ENCODE measurements at regions not wholly inside any gene's neighbourhood (a gene's known extent, or its start where the extent isn't known, plus 50 kb on each side); places are given as distances from the start of the nearest gene placed in this dataset.

GRCh38 chr20:20970841-20971240, 135.3 kb downstream of the LINC00237 start:
- Mint-ChIP-seq H3K27me3 (peaks cover 3% of the 10 kb centered on the region), H3K36me3 (no peaks in the 10 kb centered on the region), H3K9me3 (no peaks in the 10 kb centered on the region), H3K4me1 (no peaks in the 10 kb centered on the region), H3K4me3 (no peak overlapping the region), H3K27ac (no peak overlapping the region)
- no peak for DNase-seq
- CTCF ChIA-PET: interaction anchor here (0.7 kb wide), 1 partner anchor 71 kb away, joined by 3 read pairs; no protein-coding TSS in a partner anchor

- DNase-seq: no peak
- Mint-ChIP-seq H3K27me3 (peaks cover 3% of the 10 kb centered on the region), H3K4me1 (no peaks in the 10 kb centered on the region), H3K36me3 (no peaks in the 10 kb centered on the region), H3K27ac (no peak overlapping the region), H3K9me3 (no peaks in the 10 kb centered on the region), H3K4me3 (no peak overlapping the region)
- CTCF ChIA-PET: no interaction called here
Measured at GRCh38 chr20:20969701-20970280, 136.4 kb downstream of the LINC00237 start.

- no peak overlapping the region for H3K27ac Mint-ChIP-seq
- no peak for DNase-seq
- CTCF ChIA-PET: no interaction called here
- peaks cover 6% of the 10 kb centered on the region for H3K27me3 Mint-ChIP-seq
- H3K4me1 Mint-ChIP-seq: no peaks in the 10 kb centered on the region
- no peak overlapping the region for H3K4me3 Mint-ChIP-seq
- H3K36me3 Mint-ChIP-seq: no peaks in the 10 kb centered on the region
- no peaks in the 10 kb centered on the region for H3K9me3 Mint-ChIP-seq
Measured at GRCh38 chr20:20967564-20968184, 138.5 kb downstream of the LINC00237 start.

- no peak for DNase-seq
- CTCF ChIA-PET: interaction anchor here (1.1 kb wide), 1 partner anchor 81 kb away, joined by 3 read pairs; no protein-coding TSS in a partner anchor
- no peaks in the 10 kb centered on the region for H3K4me1 Mint-ChIP-seq
Measured at GRCh38 chr20:20966171-20966570, 140.0 kb downstream of the LINC00237 start.

GRCh38 chr20:20959031-20959755, 147.0 kb downstream of the LINC00237 start:
- no peak for DNase-seq
- Mint-ChIP-seq H3K36me3 (no peaks in the 10 kb centered on the region), H3K27ac (no peak overlapping the region), H3K27me3 (peaks cover 4% of the 10 kb centered on the region), H3K9me3 (no peaks in the 10 kb centered on the region), H3K4me3 (no peak overlapping the region), H3K4me1 (no peaks in the 10 kb centered on the region)
- CTCF ChIA-PET: no interaction called here

More at GRCh38 chr20:20966171-20966570, 140.0 kb downstream of the LINC00237 start:
- peaks cover 6% of the 10 kb centered on the region for H3K27me3 Mint-ChIP-seq
- H3K9me3 Mint-ChIP-seq: no peaks in the 10 kb centered on the region
- H3K27ac Mint-ChIP-seq: no peak overlapping the region
- no peaks in the 10 kb centered on the region for H3K36me3 Mint-ChIP-seq
- H3K4me3 Mint-ChIP-seq: no peak overlapping the region

- no peak for DNase-seq
- no peaks in the 10 kb centered on the region for H3K36me3 Mint-ChIP-seq
- H3K27me3 Mint-ChIP-seq: peaks cover 4% of the 10 kb centered on the region
Measured at GRCh38 chr20:20956513-20956931, 149.6 kb downstream of the LINC00237 start.

GRCh38 chr20:20955892-20956291, 150.3 kb downstream of the LINC00237 start:
- Mint-ChIP-seq H3K36me3 (no peaks in the 10 kb centered on the region), H3K4me1 (no peaks in the 10 kb centered on the region), H3K4me3 (no peak overlapping the region), H3K27ac (no peak overlapping the region), H3K27me3 (peaks cover 4% of the 10 kb centered on the region), H3K9me3 (no peaks in the 10 kb centered on the region)
- DNase-seq: no peak
- CTCF ChIA-PET: no interaction called here

More at GRCh38 chr20:20956513-20956931, 149.6 kb downstream of the LINC00237 start:
- no peak overlapping the region for H3K27ac Mint-ChIP-seq
- no peak overlapping the region for H3K4me3 Mint-ChIP-seq
- no peaks in the 10 kb centered on the region for H3K4me1 Mint-ChIP-seq
- CTCF ChIA-PET: no interaction called here
- H3K9me3 Mint-ChIP-seq: no peaks in the 10 kb centered on the region

GRCh38 chr20:20953738-20954618, 152.2 kb downstream of the LINC00237 start:
- no peak for DNase-seq
- no peak overlapping the region for H3K27ac Mint-ChIP-seq
- no peaks in the 10 kb centered on the region for H3K9me3 Mint-ChIP-seq
- peaks cover 4% of the 10 kb centered on the region for H3K27me3 Mint-ChIP-seq
- H3K4me1 Mint-ChIP-seq: no peaks in the 10 kb centered on the region
- CTCF ChIA-PET: no interaction called here
- H3K36me3 Mint-ChIP-seq: no peaks in the 10 kb centered on the region
- H3K4me3 Mint-ChIP-seq: no peak overlapping the region

- no peaks in the 10 kb centered on the region for H3K4me1 Mint-ChIP-seq
- H3K4me3 Mint-ChIP-seq: no peak overlapping the region
- no peaks in the 10 kb centered on the region for H3K36me3 Mint-ChIP-seq
- H3K9me3 Mint-ChIP-seq: peaks cover 3% of the 10 kb centered on the region
- H3K27me3 Mint-ChIP-seq: no peaks in the 10 kb centered on the region
- H3K27ac Mint-ChIP-seq: no peak overlapping the region
- CTCF ChIA-PET: no interaction called here
- DNase-seq: no peak
Measured at GRCh38 chr20:20950620-20951019, 155.5 kb downstream of the LINC00237 start.

GRCh38 chr20:20946122-20946759, 159.9 kb downstream of the LINC00237 start:
- H3K4me3 Mint-ChIP-seq: no peak overlapping the region
- no peak for DNase-seq
- no peaks in the 10 kb centered on the region for H3K36me3 Mint-ChIP-seq
- CTCF ChIA-PET: no interaction called here
- H3K27ac Mint-ChIP-seq: no peak overlapping the region
- H3K4me1 Mint-ChIP-seq: no peaks in the 10 kb centered on the region
- no peaks in the 10 kb centered on the region for H3K27me3 Mint-ChIP-seq
- peaks cover 3% of the 10 kb centered on the region for H3K9me3 Mint-ChIP-seq

- Mint-ChIP-seq H3K4me1 (no peaks in the 10 kb centered on the region), H3K9me3 (peaks cover 2% of the 10 kb centered on the region), H3K4me3 (no peak overlapping the region), H3K27me3 (peaks cover 4% of the 10 kb centered on the region), H3K36me3 (no peaks in the 10 kb centered on the region), H3K27ac (no peak overlapping the region)
- DNase-seq: no peak
- CTCF ChIA-PET: no interaction called here
Measured at GRCh38 chr20:20941468-20941889, 164.7 kb downstream of the LINC00237 start.

GRCh38 chr20:20939006-20939405, 167.2 kb downstream of the LINC00237 start:
- Mint-ChIP-seq H3K4me1 (no peaks in the 10 kb centered on the region), H3K4me3 (no peak overlapping the region), H3K27me3 (peaks cover 4% of the 10 kb centered on the region), H3K9me3 (no peaks in the 10 kb centered on the region), H3K27ac (no peak overlapping the region), H3K36me3 (no peaks in the 10 kb centered on the region)
- CTCF ChIA-PET: no interaction called here
- no peak for DNase-seq

GRCh38 chr20:20938599-20938998, 167.6 kb downstream of the LINC00237 start:
- Mint-ChIP-seq H3K27me3 (peaks cover 4% of the 10 kb centered on the region), H3K27ac (no peak overlapping the region), H3K9me3 (no peaks in the 10 kb centered on the region), H3K4me3 (no peak overlapping the region), H3K36me3 (no peaks in the 10 kb centered on the region), H3K4me1 (no peaks in the 10 kb centered on the region)
- CTCF ChIA-PET: no interaction called here
- DNase-seq: no peak

GRCh38 chr20:20938131-20938530, 168.0 kb downstream of the LINC00237 start:
- H3K9me3 Mint-ChIP-seq: no peaks in the 10 kb centered on the region
- H3K4me3 Mint-ChIP-seq: no peak overlapping the region
- H3K27ac Mint-ChIP-seq: no peak overlapping the region
- CTCF ChIA-PET: no interaction called here
- peaks cover 4% of the 10 kb centered on the region for H3K27me3 Mint-ChIP-seq
- H3K4me1 Mint-ChIP-seq: no peaks in the 10 kb centered on the region
- no peaks in the 10 kb centered on the region for H3K36me3 Mint-ChIP-seq
- no peak for DNase-seq

Data from activated naive CD4-positive, alpha-beta T cell treated with anti-CD3 and anti-CD28 coated beads, Interleukin-2, amount 10 ng/mL, durations not matched to agents 7 days and 5 days (primary cell).